Heart left ventricle (tissue), 13 donors: ENCODE measurements at regions not wholly inside any gene's neighbourhood (a gene's known extent, or its start where the extent isn't known, plus 50 kb on each side); places are given as distances from the start of the nearest gene placed in this dataset.

Experiments used
- POLR2A ChIP-seq, 2 donors: fragments of 450-650 bp; IDR thresholded peaks; one replicate each; pipeline ENCODE4 v1.6.1; 2017; ENCODE audit warnings: antibody characterized with exemption in 2 of 2, mild to moderate bottlenecking in 2 of 2, moderate library complexity in 2 of 2
- TF ChIP-seq, protein P1 (sequence below), 12 donors: fragments of 200-600 bp; sonication (generic) in 4 of 12; IDR thresholded peaks; one replicate each; pipeline versions ENCODE4 v1.5.0 to v1.8.0; 2018 to 2022; ENCODE audit warnings: antibody characterized with exemption in 12 of 12, mild to moderate bottlenecking in 5 of 12
- donor health status: ischemic (EF 13 %, LVEDD 7.1; RV severe dilation, severe dysfunction).
- donor health status: DM: no; HTN: yes; CAD: no.
- donor health status: DM: no; HTN: no; CAD: no.
- donor health status: ischemic (EF 25% LVEDD 6.9; RV normal size, moderate dysfunction).
- donor health status: ischemic (EF 25% LVEDD 5.7; RV mildly dilated, moderate dysfunction).
- donor health status: ischemic (EF 35%, LVEDD 5.7; RV mildly dilated, moderate dysfunction).
- donor health status: nonischemic (EF 11% LVEDD 7.7; RV severe dilation, severe dysfunction).
- donor health status: DM: yes; HTN: yes; CAD: no.
- donor health status: PGD.
- donor health status: ischemic (EF 29% LVEDD 5.4; RV normal size, mild dysfunction).
- donor health status: nonischemic (EF 23%, LVEDD 6.1; RV moderate dilation, normal function).

DNA sequence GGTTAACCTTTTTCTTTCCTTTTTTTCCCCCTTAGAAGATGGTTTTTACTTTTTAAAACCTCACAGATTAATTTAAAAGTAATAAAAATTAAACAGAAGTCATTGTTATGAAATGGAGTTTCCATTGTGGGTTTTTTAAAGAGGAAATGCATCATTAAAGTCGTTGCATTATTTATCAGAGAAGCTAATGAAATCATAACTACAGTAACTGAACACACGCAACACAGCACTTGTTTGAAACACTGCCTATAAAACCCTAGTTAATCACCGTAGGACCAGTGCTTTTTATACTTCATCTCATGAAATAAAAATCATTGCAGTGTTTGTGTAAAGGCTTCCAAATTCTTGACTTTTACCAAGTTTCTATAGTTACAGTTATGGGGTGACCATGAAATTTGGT, 82.4 kb upstream of the NTRK2 start:
- TF ChIP-seq POLR2A (IDR thresholded peaks at IDR 0.05): no peak
- TF ChIP-seq, protein P1, sequence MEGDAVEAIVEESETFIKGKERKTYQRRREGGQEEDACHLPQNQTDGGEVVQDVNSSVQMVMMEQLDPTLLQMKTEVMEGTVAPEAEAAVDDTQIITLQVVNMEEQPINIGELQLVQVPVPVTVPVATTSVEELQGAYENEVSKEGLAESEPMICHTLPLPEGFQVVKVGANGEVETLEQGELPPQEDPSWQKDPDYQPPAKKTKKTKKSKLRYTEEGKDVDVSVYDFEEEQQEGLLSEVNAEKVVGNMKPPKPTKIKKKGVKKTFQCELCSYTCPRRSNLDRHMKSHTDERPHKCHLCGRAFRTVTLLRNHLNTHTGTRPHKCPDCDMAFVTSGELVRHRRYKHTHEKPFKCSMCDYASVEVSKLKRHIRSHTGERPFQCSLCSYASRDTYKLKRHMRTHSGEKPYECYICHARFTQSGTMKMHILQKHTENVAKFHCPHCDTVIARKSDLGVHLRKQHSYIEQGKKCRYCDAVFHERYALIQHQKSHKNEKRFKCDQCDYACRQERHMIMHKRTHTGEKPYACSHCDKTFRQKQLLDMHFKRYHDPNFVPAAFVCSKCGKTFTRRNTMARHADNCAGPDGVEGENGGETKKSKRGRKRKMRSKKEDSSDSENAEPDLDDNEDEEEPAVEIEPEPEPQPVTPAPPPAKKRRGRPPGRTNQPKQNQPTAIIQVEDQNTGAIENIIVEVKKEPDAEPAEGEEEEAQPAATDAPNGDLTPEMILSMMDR (IDR thresholded peaks at IDR 0.05): no peak
